ENCODE measurements at regions not wholly inside any gene's neighbourhood (a gene's known extent, or its start where the extent isn't known, plus 50 kb on each side); places are given as distances from the start of the nearest gene placed in this dataset.
"Not testable (repeated sequence)": the region's sequence is repeated elsewhere in the genome, so short reads cannot be mapped to it uniquely, and the experiment has no call there.

DNA sequence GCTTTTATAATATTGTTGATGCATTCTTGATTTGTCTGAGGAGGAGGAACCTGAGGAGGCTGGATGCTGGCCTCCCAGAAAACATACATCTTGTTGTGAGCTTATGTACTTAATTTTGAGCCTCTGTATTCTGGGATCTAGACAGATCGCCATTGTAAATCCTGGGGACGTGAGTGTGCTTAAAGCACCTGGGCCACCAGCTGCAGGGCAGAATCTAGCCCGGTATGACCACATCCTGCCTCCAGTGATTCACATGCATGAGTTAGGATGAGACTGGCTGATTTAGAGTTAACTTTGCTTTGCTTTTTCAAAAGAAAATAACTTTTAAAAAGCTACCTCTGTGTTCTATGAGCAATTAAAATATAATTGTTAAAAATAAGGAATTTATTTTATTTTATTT, 364.6 kb upstream of the TGIF2LX start:
- not testable (repeated sequence) for TF ChIP-seq CTCF (IDR thresholded peaks at IDR 0.05); POLR2AphosphoS5 (IDR thresholded peaks at IDR 0.05; ENCODE audit: low read depth, low read length); TCF7L2 (IDR thresholded peaks at IDR 0.05; ENCODE audit: low read depth, low read length); REST (IDR thresholded peaks at IDR 0.05; ENCODE audit: insufficient read depth in 1 of 2, low read depth in 2 of 2, low read length in 1 of 2); SIN3A (IDR thresholded peaks at IDR 0.05; ENCODE audit: borderline replicate concordance, insufficient read depth, low read depth, low read length)
